ENCODE measurements at regions not wholly inside any gene's neighbourhood (a gene's known extent, or its start where the extent isn't known, plus 50 kb on each side); places are given as distances from the start of the nearest gene placed in this dataset.
"Not testable (repeated sequence)": the region's sequence is repeated elsewhere in the genome, so short reads cannot be mapped to it uniquely, and the experiment has no call there.

- TF ChIP-seq POLR2A (IDR thresholded peaks at IDR 0.05; ENCODE audit: low read depth, low read length), result no peak
- FAIRE-seq (peak; percentile 23), DNase-seq (ENCODE audit: insufficient read length, low spot score) (no peak)
Observed at GRCh38 chr12:46965137-46965536, 114.3 kb upstream of the PCED1B start.

- DNase-seq (ENCODE audit: insufficient read length, low spot score), result no peak
- FAIRE-seq, result no peak
- TF ChIP-seq POLR2A (IDR thresholded peaks at IDR 0.05; ENCODE audit: low read depth, low read length), result no peak
Observed at GRCh38 chr12:46965880-46966279, 113.5 kb upstream of the PCED1B start.

- DNase-seq (ENCODE audit: insufficient read length, low spot score), result no peak
- no peak for FAIRE-seq
- no peak for TF ChIP-seq POLR2A (IDR thresholded peaks at IDR 0.05; ENCODE audit: low read depth, low read length)
Observed at GRCh38 chr12:46970636-46971035, 108.8 kb upstream of the PCED1B start.

GRCh38 chr12:46973937-46974336, 105.5 kb upstream of the PCED1B start:
- FAIRE-seq, result not testable (repeated sequence)

GRCh38 chr12:46977871-46978375, 101.5 kb upstream of the PCED1B start:
- FAIRE-seq (no peak), DNase-seq (ENCODE audit: insufficient read length, low spot score) (no peak)
- TF ChIP-seq POLR2A (IDR thresholded peaks at IDR 0.05; ENCODE audit: low read depth, low read length), result no peak

More at GRCh38 chr12:46973937-46974336, 105.5 kb upstream of the PCED1B start:
- DNase-seq (ENCODE audit: insufficient read length, low spot score), result not testable (repeated sequence)

- TF ChIP-seq POLR2A (IDR thresholded peaks at IDR 0.05; ENCODE audit: low read depth, low read length), result no peak
- DNase-seq (ENCODE audit: insufficient read length, low spot score) (no peak), FAIRE-seq (no peak)
Observed at GRCh38 chr12:46981622-46982021, 97.8 kb upstream of the PCED1B start.

- TF ChIP-seq POLR2A (IDR thresholded peaks at IDR 0.05; ENCODE audit: low read depth, low read length), result no peak
- FAIRE-seq, result peak; percentile 81
- no peak for DNase-seq (ENCODE audit: insufficient read length, low spot score)
Observed at GRCh38 chr12:46982629-46983392, 96.6 kb upstream of the PCED1B start.

- DNase-seq (ENCODE audit: insufficient read length, low spot score) (no peak), FAIRE-seq (peak; percentile 53)
- no peak for TF ChIP-seq POLR2A (IDR thresholded peaks at IDR 0.05; ENCODE audit: low read depth, low read length)
Observed at GRCh38 chr12:46983393-46983793, 96.0 kb upstream of the PCED1B start.

GRCh38 chr12:46983959-46984841, 95.2 kb upstream of the PCED1B start:
- TF ChIP-seq POLR2A (IDR thresholded peaks at IDR 0.05; ENCODE audit: low read depth, low read length), result no peak
- FAIRE-seq (peak; percentile 95), DNase-seq (ENCODE audit: insufficient read length, low spot score) (peak; percentile 17)

- no peak for TF ChIP-seq POLR2A (IDR thresholded peaks at IDR 0.05; ENCODE audit: low read depth, low read length)
- FAIRE-seq, result peak; percentile 45
- no peak for DNase-seq (ENCODE audit: insufficient read length, low spot score)
Observed at GRCh38 chr12:46985816-46986215, 93.6 kb upstream of the PCED1B start.

GRCh38 chr12:46988122-46988521, 91.3 kb upstream of the PCED1B start:
- FAIRE-seq; DNase-seq (ENCODE audit: insufficient read length, low spot score): not testable (repeated sequence)

- FAIRE-seq (no peak), DNase-seq (ENCODE audit: insufficient read length, low spot score) (no peak)
- no peak for TF ChIP-seq POLR2A (IDR thresholded peaks at IDR 0.05; ENCODE audit: low read depth, low read length)
Observed at GRCh38 chr12:46990211-46990610, 89.2 kb upstream of the PCED1B start.

GRCh38 chr12:46992051-46992450, 87.4 kb upstream of the PCED1B start:
- not testable (repeated sequence) for FAIRE-seq; DNase-seq (ENCODE audit: insufficient read length, low spot score)

GRCh38 chr12:46998811-46999368, 80.5 kb upstream of the PCED1B start:
- FAIRE-seq, result peak; percentile 94
- TF ChIP-seq POLR2A (IDR thresholded peaks at IDR 0.05; ENCODE audit: low read depth, low read length), result no peak

More at GRCh38 chr12:46998811-46999368, 80.5 kb upstream of the PCED1B start:
- DNase-seq (ENCODE audit: insufficient read length, low spot score), result peak; percentile 27
